ENCODE measurements at regions not wholly inside any gene's neighbourhood (a gene's known extent, or its start where the extent isn't known, plus 50 kb on each side); places are given as distances from the start of the nearest gene placed in this dataset.

DNA sequence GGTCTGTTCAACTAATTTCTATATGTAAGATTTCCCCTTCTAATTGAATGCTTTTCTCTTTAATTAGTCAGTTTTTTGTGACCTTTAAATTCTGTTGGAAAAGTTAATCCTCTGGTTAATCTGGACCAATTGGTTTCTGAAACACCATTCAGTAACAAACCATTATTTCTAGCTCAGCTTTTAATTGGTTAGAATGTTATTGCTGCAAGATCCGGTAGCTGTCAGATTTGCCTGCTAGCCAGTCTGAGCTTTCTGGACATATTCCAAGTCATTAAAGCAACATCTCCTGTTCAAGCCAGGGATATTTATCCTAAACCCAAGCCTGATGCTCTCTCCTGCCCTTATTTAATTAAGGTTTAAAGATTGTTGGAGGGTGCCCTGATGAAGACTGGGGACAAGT is 55.1 kb upstream of the FBXL4 start:
- H3K27me3 ChIP-seq (replicated peaks in 1 of 4; ENCODE audit: control insufficient read depth in 3 of 4, extremely low read depth in 1 of 4, insufficient read depth in 3 of 4, low read length in 3 of 4) = peaks cover 0 to 2% (median 0%) of the 10 kb centered on the region in 4 experiments; a peak in 1 of 7 replicates
- 96% methylated on average over 1 of the region's 1 CpG; no CpG with 5 or more reads in 1 of the 2 experiments for WGBS, 2 experiments (ENCODE audit: extremely low coverage in 1 of 2, insufficient coverage in 1 of 2, insufficient read length in 1 of 2, insufficient replicate concordance in 2 of 2, low coverage in 1 of 2, low lambda C conversion rate in 2 of 2, missing lambda C conversion rate in 1 of 2)
- no peaks in the 10 kb centered on the region for H4K20me1 ChIP-seq (replicated peaks in 1 of 2; ENCODE audit: control insufficient read depth in 1 of 2, insufficient read depth in 2 of 2, low read length in 2 of 2)
- no peak overlapping the region for H2BK12ac ChIP-seq (ENCODE audit: low read depth, low read length)
- no peak overlapping the region for H2BK5ac ChIP-seq (ENCODE audit: low read depth, low read length)
- H3K14ac ChIP-seq (ENCODE audit: insufficient read length) = no peak overlapping the region
- ChIA-PET POLR2A (ENCODE audit: partially characterized antibody) (no interaction called here), CTCF (ENCODE audit: partially characterized antibody) (no interaction called here)
- TF ChIP-seq SUZ12 (IDR thresholded peaks at IDR 0.05; ENCODE audit: low read length) (no peak), SIN3A (conservative IDR thresholded peaks at IDR 0.05 in 1 of 2, IDR thresholded peaks at IDR 0.05 in 1 of 2; ENCODE audit: low read depth in 1 of 2, low read length in 2 of 2) (no peak), TAF1 (IDR thresholded peaks at IDR 0.05; ENCODE audit: low read depth, low read length) (no peak), RBBP5 (IDR thresholded peaks at IDR 0.05; ENCODE audit: borderline replicate concordance, low read depth, low read length) (no peak), TAF7 (optimal IDR thresholded peaks at IDR 0.05; ENCODE audit: borderline replicate concordance, low read depth, low read length) (no peak), KDM1A (IDR thresholded peaks at IDR 0.05; ENCODE audit: borderline replicate concordance, low read length) (no peak), SRF (IDR thresholded peaks at IDR 0.05; ENCODE audit: low read depth, low read length) (no peak), KDM5A (IDR thresholded peaks at IDR 0.05; ENCODE audit: low read length) (no peak)
- TF ChIP-seq, protein P1, sequence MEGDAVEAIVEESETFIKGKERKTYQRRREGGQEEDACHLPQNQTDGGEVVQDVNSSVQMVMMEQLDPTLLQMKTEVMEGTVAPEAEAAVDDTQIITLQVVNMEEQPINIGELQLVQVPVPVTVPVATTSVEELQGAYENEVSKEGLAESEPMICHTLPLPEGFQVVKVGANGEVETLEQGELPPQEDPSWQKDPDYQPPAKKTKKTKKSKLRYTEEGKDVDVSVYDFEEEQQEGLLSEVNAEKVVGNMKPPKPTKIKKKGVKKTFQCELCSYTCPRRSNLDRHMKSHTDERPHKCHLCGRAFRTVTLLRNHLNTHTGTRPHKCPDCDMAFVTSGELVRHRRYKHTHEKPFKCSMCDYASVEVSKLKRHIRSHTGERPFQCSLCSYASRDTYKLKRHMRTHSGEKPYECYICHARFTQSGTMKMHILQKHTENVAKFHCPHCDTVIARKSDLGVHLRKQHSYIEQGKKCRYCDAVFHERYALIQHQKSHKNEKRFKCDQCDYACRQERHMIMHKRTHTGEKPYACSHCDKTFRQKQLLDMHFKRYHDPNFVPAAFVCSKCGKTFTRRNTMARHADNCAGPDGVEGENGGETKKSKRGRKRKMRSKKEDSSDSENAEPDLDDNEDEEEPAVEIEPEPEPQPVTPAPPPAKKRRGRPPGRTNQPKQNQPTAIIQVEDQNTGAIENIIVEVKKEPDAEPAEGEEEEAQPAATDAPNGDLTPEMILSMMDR (IDR thresholded peaks at IDR 0.05; ENCODE audit: control extremely low read depth in 1 of 3, insufficient read depth in 1 of 3, low read depth in 1 of 3, low read length in 3 of 3) = no peak
- H3K9me3 ChIP-seq (ENCODE audit: insufficient read depth in 2 of 2, low read depth in 1 of 2, low read length in 1 of 2) = no peaks in the 10 kb centered on the region
- no peak overlapping the region for H4K8ac ChIP-seq (ENCODE audit: extremely low read depth, insufficient read depth, low read length)
- H3K4me3 ChIP-seq (ENCODE audit: extremely low read depth in 1 of 4, insufficient read depth in 2 of 4, low read depth in 3 of 4, low read length in 4 of 4) = no peak overlapping the region
- no peak for FAIRE-seq
- no peak overlapping the region for H3K9ac ChIP-seq (replicated peaks in 1 of 4; ENCODE audit: extremely low read depth in 1 of 4, low read depth in 3 of 4, low read length in 3 of 4)
- H2AK5ac ChIP-seq (ENCODE audit: low read depth, low read length) = no peak overlapping the region
- no peak overlapping the region for H2BK20ac ChIP-seq (ENCODE audit: low read length)
- no peak overlapping the region for H3K4ac ChIP-seq (replicated peaks; ENCODE audit: insufficient read length, low read depth, low read length)
- H3K36me3 ChIP-seq (ENCODE audit: control insufficient read depth in 2 of 4, insufficient read depth in 4 of 4, low read length in 3 of 4) = no peaks in the 10 kb centered on the region
- H3K56ac ChIP-seq (replicated peaks; ENCODE audit: insufficient read length, low read depth, low read length) = no peak overlapping the region
- no peak for DNase-seq (ENCODE audit: low read depth in 1 of 2, low spot score in 2 of 2)
- no peak overlapping the region for H4K91ac ChIP-seq (replicated peaks; ENCODE audit: insufficient read length, low read length)
- H2AFZ ChIP-seq (ENCODE audit: low read length) = no peak overlapping the region
- no peaks in the 10 kb centered on the region for H3K79me1 ChIP-seq (ENCODE audit: low read depth, low read length)
- H4K5ac ChIP-seq (ENCODE audit: insufficient read length, low read depth, low read length) = no peak overlapping the region
- no peak overlapping the region for H3K4me2 ChIP-seq (ENCODE audit: insufficient read depth in 1 of 2, low read depth in 2 of 2, low read length in 2 of 2)
- no peak overlapping the region for H3K23ac ChIP-seq (ENCODE audit: insufficient read length)
- H2BK120ac ChIP-seq (replicated peaks; ENCODE audit: low read depth, low read length) = no peak overlapping the region
- H3K27ac ChIP-seq (ENCODE audit: low read depth, low read length) = no peak overlapping the region
- no peaks in the 10 kb centered on the region for H3K79me2 ChIP-seq (ENCODE audit: control insufficient read depth in 1 of 2, insufficient read depth in 2 of 2, low read length in 2 of 2)
- H2BK15ac ChIP-seq (ENCODE audit: low read length) = no peak overlapping the region
- H3K4me1 ChIP-seq (replicated peaks in 1 of 4; ENCODE audit: control insufficient read depth in 3 of 4, insufficient read depth in 4 of 4, low read length in 3 of 4) = no peaks in the 10 kb centered on the region
- H3K23me2 ChIP-seq (ENCODE audit: low read depth, low read length) = no peaks in the 10 kb centered on the region
- H3K18ac ChIP-seq (ENCODE audit: extremely low read depth, low read length) = no peak overlapping the region
